GM23338 (cell line): ENCODE measurements at regions not wholly inside any gene's neighbourhood (a gene's known extent, or its start where the extent isn't known, plus 50 kb on each side); places are given as distances from the start of the nearest gene placed in this dataset.

Experiments used
- ATAC-seq: fragments of 200-7000 bp; cut with Tn5 transposase; 3 replicates; pipeline ENCODE4 v1.9.1; 2020
- DNase-seq: peaks from one replicate; pipeline ENCODE4 v3.0.0-alpha.2; 2015; ENCODE audit warnings: low spot score
- H2AFZ ChIP-seq: fragments of 200-600 bp; sonication (generic); 2 replicates; pipeline ENCODE4 v1.8.0; 2016; ENCODE audit warnings: antibody characterized with exemption, mild to moderate bottlenecking, moderate library complexity
- H3F3A ChIP-seq: fragments of 200-600 bp; sonication (generic); replicated peaks from 2 replicates; pipeline ENCODE4 v1.8.0; 2017; ENCODE audit warnings: antibody characterized with exemption, mixed run types, low read depth
- H3K27ac ChIP-seq: fragments of 200-600 bp; sonication (generic); 2 replicates; pipeline ENCODE4 v1.6.1; 2016; ENCODE audit warnings: low read depth
- H3K27me3 ChIP-seq: fragments of 200-600 bp; sonication (generic); 2 replicates; pipeline ENCODE4 v1.8.0; 2016; ENCODE audit warnings: mild to moderate bottlenecking, mixed run types, moderate library complexity; ENCODE audit not compliant: insufficient read depth
- H3K36me3 ChIP-seq: fragments of 200-600 bp; sonication (generic); 2 replicates; pipeline ENCODE4 v1.8.0; 2016; ENCODE audit warnings: mild to moderate bottlenecking; ENCODE audit not compliant: insufficient read depth
- H3K4me1 ChIP-seq: fragments of 200-600 bp; sonication (generic); 2 replicates; pipeline ENCODE4 v1.8.0; 2016; ENCODE audit warnings: mild to moderate bottlenecking, moderate library complexity; ENCODE audit not compliant: insufficient read depth
- H3K4me2 ChIP-seq: fragments of 200-600 bp; sonication (generic); 2 replicates; pipeline ENCODE4 v1.7.1; 2017; ENCODE audit warnings: mixed run types
- H3K4me3 ChIP-seq: fragments of 200-600 bp; sonication (generic); 2 replicates; pipeline ENCODE4 v1.6.1; 2016; ENCODE audit warnings: mixed run types
- H3K79me2 ChIP-seq: fragments of 200-600 bp; sonication (generic); replicated peaks from 2 replicates; pipeline ENCODE4 v1.8.0; 2017; ENCODE audit warnings: mild to moderate bottlenecking; ENCODE audit not compliant: insufficient read depth
- H3K9me2 ChIP-seq: fragments of 200-600 bp; sonication (generic); 2 replicates; pipeline ENCODE4 v1.8.0; 2017; ENCODE audit not compliant: insufficient read depth
- H4K20me1 ChIP-seq: fragments of 200-600 bp; sonication (generic); replicated peaks from 2 replicates; pipeline ENCODE4 v1.8.0; 2017; ENCODE audit warnings: mild to moderate bottlenecking; ENCODE audit not compliant: insufficient read depth
- H3K27ac Mint-ChIP-seq: 2 replicates; pipeline ENCODE4 v1.8.0; 2020; ENCODE audit warnings: inconsistent platforms, mild to moderate bottlenecking, moderate library complexity, mixed read lengths
- H3K27me3 Mint-ChIP-seq: 3 replicates; pipeline ENCODE4 v1.8.0; 2022; ENCODE audit warnings: low read depth, mild to moderate bottlenecking, moderate library complexity, mixed read lengths, inconsistent platforms; ENCODE audit not compliant: insufficient read depth, poor library complexity
- H3K36me3 Mint-ChIP-seq: 3 replicates; pipeline ENCODE4 v1.8.0; 2021; ENCODE audit warnings: low read depth, mild to moderate bottlenecking, inconsistent platforms, moderate library complexity, mixed read lengths
- H3K4me1 Mint-ChIP-seq: 3 replicates; pipeline ENCODE4 v1.8.0; 2020; ENCODE audit warnings: mild to moderate bottlenecking, inconsistent platforms, mixed read lengths
- H3K4me3 Mint-ChIP-seq: 3 replicates; pipeline ENCODE4 v1.8.0; 2021; ENCODE audit warnings: moderate library complexity, mild to moderate bottlenecking, inconsistent platforms, mixed read lengths
- H3K9me3 Mint-ChIP-seq: 3 replicates; pipeline ENCODE4 v1.8.0; 2020; ENCODE audit warnings: moderate library complexity, mild to moderate bottlenecking, inconsistent platforms, mixed read lengths
- CREB1 ChIP-seq: fragments of 250-450 bp; sonication (Bioruptor Pico); IDR thresholded peaks from 2 replicates; pipeline ENCODE4 v1.5.0; 2020; ENCODE audit warnings: low read depth, mild to moderate bottlenecking, moderate library complexity
- CTCF ChIP-seq, 2 experiments: fragments of 200-600 bp in 1 of 2; sonication (generic) in 1 of 2; conservative IDR thresholded peaks; 2 replicates each; pipeline versions ENCODE4 v1.5.1 to v1.6.1; 2016 to 2017; ENCODE audit warnings: antibody characterized with exemption in 2 of 2, low read depth in 2 of 2, mild to moderate bottlenecking in 2 of 2, moderate library complexity in 1 of 2
- ETS1 ChIP-seq: IDR thresholded peaks from 2 replicates; pipeline ENCODE4 v1.6.1; 2016; ENCODE audit warnings: antibody characterized with exemption
- EZH2 ChIP-seq: fragments of 200-600 bp; sonication (generic); IDR thresholded peaks from one replicate; pipeline ENCODE4 v1.8.0; 2017; ENCODE audit warnings: antibody characterized with exemption, mild to moderate bottlenecking, low read depth; ENCODE audit not compliant: unreplicated experiment
- EZH2phosphoT487 ChIP-seq: fragments of 200-600 bp; sonication (generic); IDR thresholded peaks from one replicate; pipeline ENCODE4 v1.8.1; 2018; ENCODE audit warnings: antibody characterized with exemption; ENCODE audit not compliant: unreplicated experiment
- NANOG ChIP-seq: IDR thresholded peaks from 2 replicates; pipeline ENCODE4 v1.6.1; 2016; ENCODE audit warnings: antibody characterized with exemption, borderline replicate concordance
- ZNF462 ChIP-seq: fragments of 250-450 bp; sonication (Bioruptor Pico); IDR thresholded peaks from 2 replicates; pipeline ENCODE4 v1.5.0; 2020; ENCODE audit warnings: mild to moderate bottlenecking, moderate library complexity

- no peak for TF ChIP-seq ETS1
- no peak for TF ChIP-seq EZH2phosphoT487
- no peak for TF ChIP-seq ZNF462
- TF ChIP-seq CREB1 (CRISPR knock-in tag): no peak
- TF ChIP-seq EZH2: no peak
- TF ChIP-seq CTCF (conservative IDR thresholded peaks at IDR 0.05; ENCODE audit: low read depth in 2 of 2): no peak
- no peak for TF ChIP-seq NANOG
- Mint-ChIP-seq H3K27ac (no peak overlapping the region), H3K9me3 (peaks cover 19% of the 10 kb centered on the region), H3K36me3 (peaks cover 2% of the 10 kb centered on the region; the same call in 1 of the 3 replicates), H3K4me1 (peaks cover 20% of the 10 kb centered on the region; the same call in 2 of the 3 replicates), H3K4me3 (no peak overlapping the region), H3K27me3 (peaks cover 27% of the 10 kb centered on the region)
- H3K36me3 ChIP-seq: no peaks in the 10 kb centered on the region
- peaks cover 4% of the 10 kb centered on the region; the same call in 1 of the 2 replicates for H3K4me1 ChIP-seq
- H3K4me3 ChIP-seq: no peak overlapping the region
- no peaks in the 10 kb centered on the region for H3F3A ChIP-seq
- H3K4me2 ChIP-seq: no peak overlapping the region
- no peaks in the 10 kb centered on the region for H4K20me1 ChIP-seq
- no peak for ATAC-seq
- no peak overlapping the region for H2AFZ ChIP-seq
- H3K9me2 ChIP-seq: no peaks in the 10 kb centered on the region
- no peak for DNase-seq
- H3K27me3 ChIP-seq: no peaks in the 10 kb centered on the region; the same call in 1 of the 2 replicates
- H3K27ac ChIP-seq: no peak overlapping the region
- no peaks in the 10 kb centered on the region for H3K79me2 ChIP-seq
Observed at GRCh38 chr20:57074386-57074785, 192.1 kb downstream of the BMP7 start.
